Fibroblast of villous mesenchyme (primary cell): ENCODE measurements at regions not wholly inside any gene's neighbourhood (a gene's known extent, or its start where the extent isn't known, plus 50 kb on each side); places are given as distances from the start of the nearest gene placed in this dataset.

Experiments
- DNase-seq: peaks from one replicate; pipeline ENCODE4 v3.0.0-alpha.2; 2010; ENCODE audit warnings: low read depth
- H3K4me3 ChIP-seq: 2 replicates; pipeline ENCODE4 v1.5.1; 2011; ENCODE audit warnings: low read depth, mild to moderate bottlenecking, low read length
- TF ChIP-seq, protein P1 (sequence below): IDR thresholded peaks from 2 replicates; pipeline ENCODE4 v1.5.1; 2012; ENCODE audit warnings: low read depth, mild to moderate bottlenecking, low read length; ENCODE audit not compliant: insufficient read depth

DNA sequence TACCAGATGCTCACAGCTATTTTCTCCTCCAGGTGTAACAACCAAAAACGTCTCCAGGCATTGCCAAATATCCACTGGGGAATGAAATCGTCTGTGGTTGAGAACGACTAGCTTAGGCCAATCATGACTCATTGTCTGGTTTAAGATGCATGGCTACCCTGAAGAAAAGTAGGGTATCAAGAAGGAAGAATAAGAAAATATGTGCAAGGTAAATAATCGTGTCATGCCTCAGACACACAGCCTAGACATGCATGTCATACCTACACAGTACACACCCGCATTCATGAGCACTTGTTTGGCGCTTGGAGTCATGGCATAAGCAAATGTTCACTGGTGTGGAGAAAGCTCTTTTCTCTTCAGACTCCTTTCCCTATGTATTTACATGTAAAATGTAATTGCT, 745.7 kb downstream of the MAFB start:
- DNase-seq, result no peak
- TF ChIP-seq, protein P1, sequence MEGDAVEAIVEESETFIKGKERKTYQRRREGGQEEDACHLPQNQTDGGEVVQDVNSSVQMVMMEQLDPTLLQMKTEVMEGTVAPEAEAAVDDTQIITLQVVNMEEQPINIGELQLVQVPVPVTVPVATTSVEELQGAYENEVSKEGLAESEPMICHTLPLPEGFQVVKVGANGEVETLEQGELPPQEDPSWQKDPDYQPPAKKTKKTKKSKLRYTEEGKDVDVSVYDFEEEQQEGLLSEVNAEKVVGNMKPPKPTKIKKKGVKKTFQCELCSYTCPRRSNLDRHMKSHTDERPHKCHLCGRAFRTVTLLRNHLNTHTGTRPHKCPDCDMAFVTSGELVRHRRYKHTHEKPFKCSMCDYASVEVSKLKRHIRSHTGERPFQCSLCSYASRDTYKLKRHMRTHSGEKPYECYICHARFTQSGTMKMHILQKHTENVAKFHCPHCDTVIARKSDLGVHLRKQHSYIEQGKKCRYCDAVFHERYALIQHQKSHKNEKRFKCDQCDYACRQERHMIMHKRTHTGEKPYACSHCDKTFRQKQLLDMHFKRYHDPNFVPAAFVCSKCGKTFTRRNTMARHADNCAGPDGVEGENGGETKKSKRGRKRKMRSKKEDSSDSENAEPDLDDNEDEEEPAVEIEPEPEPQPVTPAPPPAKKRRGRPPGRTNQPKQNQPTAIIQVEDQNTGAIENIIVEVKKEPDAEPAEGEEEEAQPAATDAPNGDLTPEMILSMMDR, result no peak
- H3K4me3 ChIP-seq, result no peak overlapping the region

DNA sequence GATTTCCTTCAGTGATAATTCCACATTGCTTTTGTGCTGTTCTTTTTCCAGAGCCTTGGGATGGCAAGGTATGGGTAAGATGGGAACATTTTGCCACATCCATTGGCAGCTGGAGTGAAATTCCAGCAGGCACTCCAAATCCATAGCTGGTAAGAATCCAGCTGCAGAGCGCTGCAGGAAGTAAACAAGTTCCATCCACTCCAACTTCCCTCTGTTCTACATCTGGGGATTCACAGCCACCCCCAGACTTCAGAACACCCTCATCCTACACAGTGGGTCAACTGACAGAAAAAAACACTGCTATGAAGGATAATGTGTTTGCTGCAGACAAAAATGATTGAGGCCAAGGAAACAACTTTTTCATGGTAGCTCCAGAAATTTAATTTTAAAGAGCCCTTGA, 747.8 kb downstream of the MAFB start:
- no peak for DNase-seq
- no peak overlapping the region for H3K4me3 ChIP-seq
- TF ChIP-seq, protein P1, result no peak

DNA sequence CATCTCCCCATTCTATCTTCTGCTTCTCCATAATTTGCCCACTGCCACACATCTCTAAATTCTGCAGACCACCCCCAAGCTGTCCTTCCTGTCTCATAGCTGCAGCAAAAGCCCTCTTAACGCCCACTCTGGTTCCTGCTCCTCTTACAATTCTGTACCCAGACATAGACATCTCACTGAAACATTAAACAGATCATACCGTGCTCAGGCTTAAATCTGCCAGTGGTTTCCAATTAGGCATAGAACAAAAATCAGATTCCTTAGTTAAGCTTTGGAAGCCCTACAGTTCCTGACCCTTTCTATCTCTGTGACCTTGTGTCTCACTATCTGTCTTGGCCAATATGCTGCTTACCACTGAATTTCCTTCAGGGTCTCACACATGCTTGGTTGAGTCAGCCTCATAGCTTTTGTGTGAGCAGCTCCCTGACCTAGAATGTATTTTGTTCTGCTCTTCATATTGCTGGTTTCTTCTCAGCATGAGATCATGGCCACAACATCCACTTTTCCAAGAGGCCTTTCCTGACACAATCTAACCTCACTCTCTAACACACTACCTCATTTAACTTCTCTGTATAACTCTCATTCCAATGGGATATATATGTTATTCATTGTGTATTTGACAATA, 749.7 kb downstream of the MAFB start:
- TF ChIP-seq, protein P1, result no peak
- DNase-seq, result no peak
- H3K4me3 ChIP-seq, result no peak overlapping the region

DNA sequence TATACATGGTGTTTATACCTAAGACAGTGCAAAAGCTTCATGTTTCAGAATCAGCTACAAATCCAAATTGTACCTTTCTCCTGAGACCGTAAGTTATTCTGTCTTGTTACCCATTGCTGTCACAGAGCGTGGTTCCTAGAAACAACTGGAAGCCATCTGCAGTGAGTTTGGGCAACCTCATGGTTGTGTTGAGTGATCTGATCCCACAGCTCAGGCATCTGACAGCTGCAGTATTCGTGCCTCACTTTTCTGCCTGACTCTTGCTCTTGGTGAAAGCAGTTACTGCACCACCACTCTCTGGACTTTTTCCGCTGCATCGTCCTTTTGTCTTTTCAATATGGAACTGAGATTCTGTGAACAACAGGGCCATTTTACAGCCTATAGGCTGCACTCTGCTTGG, 752.6 kb downstream of the MAFB start:
- DNase-seq, result no peak
- H3K4me3 ChIP-seq, result no peak overlapping the region
- TF ChIP-seq, protein P1, result no peak

DNA sequence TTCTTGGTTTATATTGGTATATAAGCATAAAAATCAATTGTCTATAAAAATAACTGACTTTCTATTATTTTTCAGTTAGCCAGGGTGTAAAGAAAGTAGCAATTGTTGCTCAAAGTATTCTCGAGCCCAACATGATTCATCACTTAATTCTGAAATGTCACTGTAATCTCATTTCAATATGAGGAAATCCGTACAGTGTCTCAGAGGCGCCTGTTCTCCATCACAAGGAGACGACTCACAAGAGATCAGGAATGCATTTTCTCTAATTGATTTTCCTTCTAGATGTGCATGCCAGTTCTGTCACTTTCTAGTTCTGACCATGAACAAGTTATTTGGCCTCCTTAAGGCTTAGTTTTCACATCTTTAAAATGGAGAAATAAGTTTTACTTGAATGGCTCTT, 753.1 kb downstream of the MAFB start:
- TF ChIP-seq, protein P1, result no peak
- no peak for DNase-seq
- H3K4me3 ChIP-seq, result no peak overlapping the region

DNA sequence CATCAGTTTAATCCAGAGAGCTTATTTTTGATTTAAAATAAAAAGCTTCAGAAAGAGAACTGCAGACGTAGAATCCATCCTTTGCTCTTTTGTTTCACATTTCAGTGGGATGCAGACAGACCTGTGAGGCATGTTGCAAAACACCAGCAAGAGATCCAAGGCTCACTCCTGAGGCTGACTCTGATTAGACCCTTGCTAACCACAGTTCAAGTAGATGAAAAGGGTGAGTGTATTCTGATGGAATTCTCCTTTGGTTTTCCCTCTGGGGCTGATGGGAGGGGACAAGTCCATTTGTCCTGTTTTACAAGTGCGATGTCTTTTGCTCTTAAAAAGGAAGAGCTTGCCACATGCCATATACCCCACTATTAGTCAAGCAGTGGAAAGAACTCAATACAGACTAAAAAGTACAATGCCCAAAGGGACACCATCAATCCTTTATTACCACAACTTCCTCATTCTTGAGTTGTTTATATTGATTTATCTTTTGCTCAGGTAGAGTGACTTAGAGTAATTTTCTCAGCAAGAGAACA, 772.7 kb downstream of the MAFB start:
- TF ChIP-seq, protein P1, result no peak
- no peak overlapping the region for H3K4me3 ChIP-seq
- no peak for DNase-seq

DNA sequence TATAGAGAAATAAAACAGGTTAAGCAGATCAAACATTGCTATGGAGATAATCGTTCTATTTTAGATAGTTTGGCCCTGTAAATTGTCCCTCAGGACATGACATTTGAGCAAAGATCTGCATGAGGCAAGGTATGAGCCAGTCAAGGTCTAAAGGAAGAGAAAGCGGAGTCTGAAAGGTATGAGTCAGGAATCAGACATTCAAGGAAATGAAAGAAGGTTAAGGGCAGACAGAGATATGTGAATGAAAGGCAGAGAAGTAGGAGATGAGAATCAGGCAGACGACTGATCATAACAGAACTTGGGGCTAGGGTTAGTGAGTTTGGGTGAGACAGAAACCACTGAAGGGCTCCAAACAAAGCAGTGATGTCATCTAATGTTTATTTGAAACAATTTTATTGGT, 775.8 kb downstream of the MAFB start:
- TF ChIP-seq, protein P1, result no peak
- no peak overlapping the region for H3K4me3 ChIP-seq
- DNase-seq, result no peak
